ENCODE measurements at regions not wholly inside any gene's neighbourhood (a gene's known extent, or its start where the extent isn't known, plus 50 kb on each side); places are given as distances from the start of the nearest gene placed in this dataset.
"Not testable (repeated sequence)": the region's sequence is repeated elsewhere in the genome, so short reads cannot be mapped to it uniquely, and the experiment has no call there.

DNA sequence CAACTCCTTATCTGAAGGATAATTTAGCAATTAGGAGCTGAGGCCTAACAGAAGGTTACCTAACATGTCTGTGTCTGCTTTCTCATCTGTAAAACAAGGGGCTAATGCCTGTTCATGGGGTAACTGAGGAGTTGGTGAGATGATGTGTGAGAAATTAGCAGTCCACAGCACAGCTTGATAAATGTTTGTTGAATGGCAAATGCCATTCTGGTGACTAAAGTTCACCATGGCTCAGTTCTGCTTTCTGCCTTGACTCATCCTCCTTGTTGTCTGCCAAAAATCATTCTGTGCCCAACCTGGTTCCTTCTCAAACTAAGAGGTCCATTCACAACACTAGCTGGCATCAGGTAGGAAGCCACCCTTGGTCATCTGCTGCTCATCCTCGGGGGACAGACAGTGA lies 552.0 kb upstream of the KLF4 start:
- peak; percentile 83 for DNase-seq (ENCODE audit: low read depth)

DNA sequence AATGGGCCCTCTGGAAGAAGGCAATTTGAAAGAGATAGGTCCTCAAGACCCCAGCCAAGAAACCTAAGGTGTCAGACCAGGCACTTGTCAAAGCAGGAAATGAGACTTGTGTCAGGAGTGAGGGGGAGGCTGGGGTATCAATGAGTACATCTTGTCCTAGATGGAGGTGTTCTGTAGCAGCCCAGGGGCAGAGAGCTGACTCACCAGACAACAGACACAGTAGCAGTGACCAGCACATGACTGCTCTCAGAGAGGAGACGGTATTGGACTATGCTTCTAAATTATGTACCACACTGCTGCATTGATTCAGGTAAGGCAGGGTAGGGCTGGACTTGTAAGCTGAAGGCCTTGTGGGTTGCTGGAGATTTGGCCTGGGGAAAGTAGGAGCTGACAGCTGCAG lies 551.2 kb upstream of the KLF4 start:
- peak; percentile 83 for DNase-seq (ENCODE audit: low read depth)

DNA sequence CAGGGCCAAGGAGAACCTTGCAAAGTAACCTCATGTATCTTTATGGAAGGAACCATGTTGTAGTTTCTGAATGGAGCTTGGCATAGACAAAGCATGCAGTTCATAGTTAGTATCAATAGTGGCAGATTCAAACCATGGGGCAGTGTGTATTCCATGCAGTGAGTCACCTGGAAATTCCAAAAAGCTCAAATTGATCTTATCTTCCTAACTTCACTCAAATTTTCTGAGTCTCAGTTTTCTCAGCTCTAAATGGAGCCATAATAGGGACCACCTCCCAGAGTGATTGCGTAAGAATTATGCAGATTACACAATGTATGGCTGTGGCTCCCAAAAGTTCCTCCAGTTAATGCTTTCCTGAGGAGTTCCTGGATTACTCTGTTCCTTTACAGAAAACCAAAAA lies 549.9 kb upstream of the KLF4 start:
- peak; percentile 37 for DNase-seq (ENCODE audit: low read depth)

GRCh38 chr9:108039012-108039411 lies 549.4 kb upstream of the KLF4 start:
- DNase-seq (ENCODE audit: low read depth), result no peak

DNA sequence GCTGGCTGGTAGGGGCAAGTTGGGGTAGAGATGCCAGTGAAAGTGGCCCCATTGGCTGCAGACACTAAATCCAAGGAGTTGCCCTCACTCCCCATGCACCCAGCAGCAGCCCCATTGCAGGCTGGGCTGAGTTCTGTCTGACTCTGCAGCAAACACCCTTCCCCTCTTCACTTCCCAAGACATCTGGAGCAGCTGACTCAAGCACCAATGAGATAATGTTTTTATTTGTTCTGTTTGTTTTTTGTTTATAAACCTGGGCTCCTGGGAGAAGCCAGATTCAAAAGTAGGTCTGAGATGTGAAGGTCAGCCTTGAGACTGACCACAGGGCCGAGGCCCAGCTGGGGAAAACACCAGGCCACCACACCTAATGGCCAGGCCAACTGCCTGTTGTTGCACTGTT lies 545.9 kb upstream of the KLF4 start:
- no peak for DNase-seq (ENCODE audit: low read depth)

GRCh38 chr9:108033976-108034964 lies 544.7 kb upstream of the KLF4 start:
- peak; percentile 30 for DNase-seq (ENCODE audit: low read depth)

DNA sequence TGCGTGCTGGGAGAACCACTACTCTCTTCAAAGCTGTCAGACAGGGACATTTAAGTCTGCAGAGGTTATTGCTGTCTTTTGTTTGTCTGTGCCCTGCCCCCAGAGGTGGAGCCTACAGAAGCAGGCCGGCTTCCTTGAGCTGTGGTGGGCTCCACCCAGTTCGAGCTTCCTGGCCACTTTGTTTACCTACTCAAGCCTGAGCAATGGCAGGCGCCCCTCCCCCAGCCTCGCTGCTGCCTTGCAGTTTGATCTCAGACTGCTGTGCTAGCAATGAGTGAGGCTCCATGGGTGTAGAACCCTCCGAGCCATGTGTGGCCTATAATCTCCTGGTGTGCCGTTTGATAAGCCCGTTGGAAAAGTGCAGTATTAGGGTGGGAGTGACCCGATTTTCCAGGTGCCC lies 542.5 kb upstream of the KLF4 start:
- not testable (repeated sequence) for DNase-seq (ENCODE audit: low read depth)

DNA sequence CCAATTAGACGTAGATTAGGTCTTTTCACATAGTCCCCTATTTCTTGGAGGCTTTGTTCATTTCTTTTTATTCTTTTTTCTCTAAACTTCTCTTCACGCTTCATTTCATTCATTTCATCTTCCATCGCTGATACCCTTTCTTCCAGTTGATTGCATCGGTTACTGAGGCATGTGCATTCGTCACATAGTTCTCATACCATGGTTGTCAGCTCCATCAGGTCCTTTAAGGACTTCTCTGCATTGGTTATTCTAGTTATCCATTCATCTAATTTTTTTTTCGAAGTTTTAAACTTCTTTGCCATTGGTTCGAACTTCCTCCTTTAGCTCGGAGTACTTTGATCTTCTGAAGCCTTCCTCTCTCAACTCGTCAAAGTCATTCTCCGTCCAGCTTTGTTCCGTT lies 541.7 kb upstream of the KLF4 start:
- not testable (repeated sequence) for DNase-seq (ENCODE audit: low read depth)

DNA sequence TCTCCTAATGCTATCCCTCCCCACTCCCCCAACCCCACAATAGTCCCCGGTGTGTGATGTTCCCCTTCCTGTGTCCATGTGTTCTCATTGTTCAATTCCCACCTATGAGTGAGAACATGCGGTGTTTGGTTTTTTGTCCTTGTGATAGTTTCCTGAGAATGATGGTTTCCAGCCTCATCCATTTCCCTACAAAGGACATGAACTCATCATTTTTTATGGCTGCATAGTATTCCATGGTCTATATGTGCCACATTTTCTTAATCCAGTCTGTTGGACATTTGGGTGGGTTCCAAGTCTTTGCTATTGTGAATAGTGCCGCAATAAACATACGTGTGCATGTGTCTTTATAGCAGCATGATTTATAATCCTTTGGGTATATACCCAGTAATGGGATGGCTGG lies 537.1 kb upstream of the KLF4 start:
- DNase-seq (ENCODE audit: low read depth), result not testable (repeated sequence)

DNA sequence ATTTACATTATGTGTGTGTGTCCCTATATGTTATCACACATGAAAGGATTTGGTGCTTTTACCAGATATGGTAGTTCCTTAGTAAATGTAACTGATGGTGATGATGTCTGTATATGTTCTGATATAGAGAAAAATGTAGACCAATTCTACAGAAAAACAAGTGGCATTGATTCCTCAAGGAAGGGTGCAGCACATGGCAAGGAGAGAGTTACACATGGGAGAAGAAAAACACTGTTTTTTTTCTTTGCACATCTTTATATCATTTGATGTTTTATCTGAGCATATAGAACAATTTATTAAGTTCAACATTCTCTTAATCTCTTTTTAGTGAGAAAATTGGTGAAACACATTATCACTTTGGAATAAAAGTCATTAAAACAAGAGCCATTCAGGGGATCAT lies 535.0 kb upstream of the KLF4 start:
- DNase-seq (ENCODE audit: low read depth), result no peak

DNA sequence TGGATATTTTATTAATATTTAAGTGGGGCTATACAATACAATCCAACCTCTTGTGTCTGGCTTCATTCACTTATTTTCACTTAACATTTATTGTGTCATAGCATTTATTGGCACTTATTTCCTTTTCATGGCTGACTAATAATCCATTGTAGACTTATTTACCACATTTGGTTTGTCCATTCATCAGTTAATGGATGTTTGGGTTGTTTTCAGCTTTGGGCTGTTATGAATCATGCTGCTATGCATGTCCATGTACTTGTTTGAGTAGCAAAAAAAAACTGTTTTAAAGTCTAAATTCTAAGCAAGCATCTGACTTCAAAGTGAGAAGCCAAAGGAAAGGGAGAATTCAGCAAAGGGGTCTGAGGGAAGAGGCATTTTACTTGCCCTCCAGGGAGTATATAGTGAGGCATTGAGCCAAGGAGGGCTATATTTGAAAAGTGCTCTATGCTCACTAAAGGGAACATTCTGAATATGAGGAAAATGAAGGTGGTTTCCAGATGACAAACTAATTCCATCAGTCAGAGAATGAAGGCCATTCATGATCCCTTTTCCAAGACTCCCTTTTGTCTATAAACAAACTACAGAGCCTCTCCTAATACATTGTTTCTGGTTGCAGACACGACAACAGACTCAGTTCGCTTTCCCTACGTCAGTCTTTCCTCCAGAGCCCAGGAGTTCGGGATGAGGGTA lies 532.8 kb upstream of the KLF4 start:
- peak; percentile 49 for DNase-seq (ENCODE audit: low read depth)

GRCh38 chr9:108021096-108021710 lies 531.6 kb upstream of the KLF4 start:
- peak; percentile 50 for DNase-seq (ENCODE audit: low read depth)

DNA sequence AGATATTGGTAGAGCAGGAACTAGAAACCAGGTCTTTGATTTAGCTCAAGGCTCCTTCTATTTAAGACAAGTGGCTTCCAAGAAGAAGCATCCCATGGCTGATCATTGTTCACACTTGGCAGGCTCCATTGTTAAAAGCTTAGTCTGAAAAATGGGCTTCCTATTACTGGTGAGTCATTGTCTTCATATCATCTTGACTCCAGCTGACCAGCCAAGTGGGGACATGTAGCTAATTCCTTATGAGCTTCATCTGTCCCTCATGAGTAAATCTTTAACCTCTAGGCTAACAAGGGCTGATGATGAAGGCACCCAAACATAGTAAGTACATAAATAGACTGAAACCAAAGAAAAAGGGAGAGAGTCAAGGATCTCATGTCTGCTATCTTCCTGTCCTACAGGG lies 530.3 kb upstream of the KLF4 start:
- DNase-seq (ENCODE audit: low read depth), result no peak

GRCh38 chr9:108017671-108018070 lies 528.1 kb upstream of the KLF4 start:
- no peak for DNase-seq (ENCODE audit: low read depth)

DNA sequence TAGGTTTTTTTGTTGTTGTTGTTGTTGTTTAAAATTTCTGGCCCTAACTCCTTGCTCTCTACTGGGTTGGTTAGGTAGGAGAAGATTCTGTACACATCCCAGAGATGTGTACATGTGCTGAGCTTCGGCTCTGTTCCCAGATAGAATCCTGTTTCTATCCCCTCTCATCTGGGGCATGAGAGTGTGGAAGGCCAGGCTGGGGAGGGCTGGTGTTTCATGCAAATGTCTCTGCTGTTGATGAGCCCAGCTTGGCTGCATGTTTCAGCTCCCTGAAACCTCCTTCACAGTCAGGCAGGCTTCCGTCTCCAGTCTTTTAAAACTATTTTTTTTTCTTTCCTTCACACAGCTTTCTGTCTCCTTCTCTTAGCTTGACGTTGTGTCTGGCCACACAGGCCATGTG lies 526.9 kb upstream of the KLF4 start:
- no peak for DNase-seq (ENCODE audit: low read depth)

DNA sequence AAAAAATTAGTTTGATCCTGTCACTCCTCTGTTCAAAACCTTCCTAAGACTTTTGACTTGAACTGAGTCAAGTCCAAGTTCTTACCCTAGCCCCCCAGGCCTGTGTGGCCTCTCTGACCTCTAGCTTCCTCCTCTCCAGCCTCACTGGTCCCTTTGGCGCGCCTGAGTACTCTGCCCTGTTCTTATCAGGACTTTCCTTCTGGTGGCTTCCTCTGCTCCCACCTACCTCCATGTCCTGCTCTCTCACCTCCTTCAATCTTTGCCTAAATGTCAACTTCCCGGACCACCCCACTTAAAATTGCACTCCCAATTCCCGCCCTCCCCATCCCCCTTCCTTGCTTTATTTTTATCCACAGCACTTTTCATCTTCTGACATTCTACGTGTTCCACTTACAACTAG lies 526.1 kb upstream of the KLF4 start:
- DNase-seq (ENCODE audit: low read depth), result no peak

GRCh38 chr9:108014353-108014752 lies 524.8 kb upstream of the KLF4 start:
- DNase-seq (ENCODE audit: low read depth), result no peak

DNA sequence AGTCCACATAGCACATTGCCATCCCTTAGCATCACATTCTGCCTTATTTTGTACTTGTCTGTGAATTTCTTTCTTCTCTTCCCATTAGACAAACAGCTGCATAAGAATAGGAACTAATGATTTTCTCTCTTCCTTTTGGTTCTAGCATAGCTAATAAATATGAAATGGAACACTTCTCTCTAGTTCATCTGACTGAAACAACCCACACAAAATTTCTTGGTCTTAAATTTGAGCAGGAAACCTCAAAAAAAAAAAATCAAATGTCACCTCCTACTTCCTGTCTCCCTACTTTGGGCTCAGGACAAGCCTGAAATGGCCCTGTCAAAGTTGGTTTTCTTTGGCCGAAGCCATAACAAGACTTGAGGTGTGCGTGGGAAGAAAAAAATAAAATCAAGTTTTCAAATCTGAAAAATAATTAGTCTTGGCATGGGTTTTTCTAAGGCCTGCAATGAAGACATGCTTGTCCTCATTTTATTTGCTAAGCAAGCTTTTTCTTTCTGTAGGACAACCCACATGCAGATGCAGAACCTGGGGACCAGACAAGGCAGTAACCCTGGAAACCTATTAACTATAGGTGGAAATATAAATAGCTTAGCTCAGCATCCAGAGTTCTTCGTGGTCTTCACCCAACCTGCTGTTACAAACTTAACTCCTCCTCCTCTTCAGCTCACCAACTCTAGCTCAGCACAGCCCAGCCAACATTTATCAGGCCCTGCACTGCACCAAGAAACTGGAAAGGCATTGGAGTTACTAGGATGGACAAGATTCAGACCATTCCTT lies 523.5 kb upstream of the KLF4 start:
- DNase-seq (ENCODE audit: low read depth), result no peak

GRCh38 chr9:108012405-108012804 lies 522.8 kb upstream of the KLF4 start:
- DNase-seq (ENCODE audit: low read depth), result no peak

- no peak for DNase-seq (ENCODE audit: low read depth)
These were observed 514.0 kb upstream of the KLF4 start for GRCh38 chr9:108003526-108003925.

DNA sequence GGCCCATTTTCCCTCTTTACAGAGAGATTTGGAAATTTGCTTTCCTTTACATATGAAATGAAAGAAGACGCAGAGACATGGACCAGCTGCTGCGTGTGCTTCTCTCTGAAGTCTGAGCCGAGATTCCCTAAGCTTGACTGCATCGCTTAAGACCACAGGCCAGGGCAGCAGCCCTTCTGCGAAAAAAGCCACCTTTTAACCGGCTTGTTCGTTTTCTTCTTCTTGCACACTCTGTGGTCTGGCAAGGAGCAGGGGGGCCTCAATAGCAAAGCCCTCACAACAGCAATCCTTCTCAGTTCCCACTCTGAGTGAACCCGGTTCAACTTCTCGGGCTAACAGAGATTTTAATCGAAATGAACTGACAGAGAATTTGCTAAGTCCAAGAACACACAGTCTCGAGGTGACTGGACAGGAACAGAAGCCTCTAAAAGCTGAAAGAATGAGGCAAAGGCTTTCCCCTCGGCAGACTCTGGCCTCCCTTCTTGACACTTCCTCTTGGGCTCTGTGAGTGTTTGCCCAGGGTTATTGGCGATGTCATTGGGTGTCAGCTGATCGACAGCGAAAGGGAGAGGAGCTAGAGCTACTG lies 512.9 kb upstream of the KLF4 start:
- DNase-seq (ENCODE audit: low read depth), result no peak

All from RPMI7951 (cell line).